Muscle of leg (tissue), 3 donors: ENCODE measurements at regions not wholly inside any gene's neighbourhood (a gene's known extent, or its start where the extent isn't known, plus 50 kb on each side); places are given as distances from the start of the nearest gene placed in this dataset.
A peak's percentile ranks its signal among the peaks of the same experiment; 100 is the strongest.

Experiments
- DNase-seq: peaks from one replicate; pipeline ENCODE4 v3.0.0; 2013
- H3K27ac ChIP-seq: one replicate; pipeline ENCODE4 v1.5.1; 2013; ENCODE audit warnings: mild to moderate bottlenecking, low read length, control low read depth
- H3K27me3 ChIP-seq: one replicate; pipeline ENCODE4 v1.6.1; 2013; ENCODE audit warnings: low read length; ENCODE audit not compliant: control insufficient read depth, insufficient read depth
- H3K36me3 ChIP-seq: one replicate; pipeline ENCODE4 v1.6.1; 2013; ENCODE audit warnings: low read length; ENCODE audit not compliant: control insufficient read depth, insufficient read depth
- H3K4me1 ChIP-seq: one replicate; pipeline ENCODE4 v1.6.1; 2013; ENCODE audit warnings: low read length; ENCODE audit not compliant: control insufficient read depth, insufficient read depth
- H3K4me3 ChIP-seq: one replicate; pipeline ENCODE4 v1.5.1; 2013; ENCODE audit warnings: low read length, control low read depth
- H3K9me3 ChIP-seq: replicated peaks from 2 replicates; pipeline ENCODE4 v1.6.1; 2013; ENCODE audit warnings: low read depth, low read length; ENCODE audit not compliant: control insufficient read depth
- WGBS: methylation state at CpG from one replicate; pipeline ENCODE4 v1.1.5; 2013; ENCODE audit warnings: missing lambda C conversion rate; ENCODE audit not compliant: insufficient coverage; 5-methylcytosine and 5-hydroxymethylcytosine counted together

GRCh38 chr4:60926624-60927023 lies 273.5 kb upstream of the ADGRL3 start:
- Histone ChIP-seq H3K4me1 (no peaks in the 10 kb centered on the region), H3K27me3 (no peaks in the 10 kb centered on the region), H3K36me3 (no peaks in the 10 kb centered on the region), H3K27ac (no peak overlapping the region), H3K4me3 (no peak overlapping the region), H3K9me3 (no peaks in the 10 kb centered on the region)
- DNase-seq = no peak
- 87% methylated on average over 2 of the region's 2 CpGs for WGBS

- H3K9me3 ChIP-seq = no peaks in the 10 kb centered on the region
- H3K27ac ChIP-seq = no peak overlapping the region
- H3K4me3 ChIP-seq = no peak overlapping the region
- peak; percentile 45 for DNase-seq
- WGBS = no CpG with 5 or more reads among the region's 3 CpGs
- H3K4me1 ChIP-seq = no peaks in the 10 kb centered on the region
- H3K36me3 ChIP-seq = no peaks in the 10 kb centered on the region
- H3K27me3 ChIP-seq = no peaks in the 10 kb centered on the region
Measured at GRCh38 chr4:60930866-60931265, 269.3 kb upstream of the ADGRL3 start.

GRCh38 chr4:60934566-60935295 lies 265.4 kb upstream of the ADGRL3 start:
- Histone ChIP-seq H3K4me1 (no peaks in the 10 kb centered on the region), H3K27ac (no peak overlapping the region), H3K36me3 (no peaks in the 10 kb centered on the region), H3K4me3 (no peak overlapping the region), H3K27me3 (no peaks in the 10 kb centered on the region), H3K9me3 (no peaks in the 10 kb centered on the region)
- peak; percentile 6 for DNase-seq
- WGBS = no CpG with 5 or more reads among the region's 4 CpGs

- no peaks in the 10 kb centered on the region for H3K36me3 ChIP-seq
- WGBS = no CpG with 5 or more reads among the region's 1 CpG
- H3K9me3 ChIP-seq = no peaks in the 10 kb centered on the region
- H3K4me3 ChIP-seq = no peak overlapping the region
- no peak for DNase-seq
- H3K4me1 ChIP-seq = no peaks in the 10 kb centered on the region
- H3K27ac ChIP-seq = no peak overlapping the region
- H3K27me3 ChIP-seq = no peaks in the 10 kb centered on the region
Measured at GRCh38 chr4:60938181-60938580, 261.9 kb upstream of the ADGRL3 start.

GRCh38 chr4:60938621-60939020 lies 261.5 kb upstream of the ADGRL3 start:
- Histone ChIP-seq H3K36me3 (no peaks in the 10 kb centered on the region), H3K4me1 (no peaks in the 10 kb centered on the region), H3K27ac (no peak overlapping the region), H3K4me3 (no peak overlapping the region), H3K9me3 (no peaks in the 10 kb centered on the region), H3K27me3 (no peaks in the 10 kb centered on the region)
- no peak for DNase-seq

- no peaks in the 10 kb centered on the region for H3K4me1 ChIP-seq
- H3K9me3 ChIP-seq = peaks cover 4% of the 10 kb centered on the region
- no peaks in the 10 kb centered on the region for H3K36me3 ChIP-seq
- DNase-seq = no peak
- H3K27me3 ChIP-seq = no peaks in the 10 kb centered on the region
- WGBS = no CpG with 5 or more reads among the region's 1 CpG
- H3K27ac ChIP-seq = no peak overlapping the region
- H3K4me3 ChIP-seq = no peak overlapping the region
Measured at GRCh38 chr4:60944060-60944459, 256.1 kb upstream of the ADGRL3 start.

- Histone ChIP-seq H3K4me3 (no peak overlapping the region), H3K27me3 (no peaks in the 10 kb centered on the region), H3K36me3 (no peaks in the 10 kb centered on the region), H3K27ac (no peak overlapping the region), H3K4me1 (no peaks in the 10 kb centered on the region), H3K9me3 (peaks cover 4% of the 10 kb centered on the region)
- 87% methylated on average over 3 of the region's 4 CpGs for WGBS
- DNase-seq = no peak
Measured at GRCh38 chr4:60945641-60946040, 254.5 kb upstream of the ADGRL3 start.

GRCh38 chr4:60948008-60948407 lies 252.1 kb upstream of the ADGRL3 start:
- WGBS = no CpG with 5 or more reads among the region's 1 CpG
- no peaks in the 10 kb centered on the region for H3K27me3 ChIP-seq
- no peak for DNase-seq
- H3K4me3 ChIP-seq = no peak overlapping the region
- no peaks in the 10 kb centered on the region for H3K36me3 ChIP-seq
- no peak overlapping the region for H3K27ac ChIP-seq
- H3K4me1 ChIP-seq = no peaks in the 10 kb centered on the region
- H3K9me3 ChIP-seq = peaks cover 4% of the 10 kb centered on the region

GRCh38 chr4:60952921-60953320 lies 247.2 kb upstream of the ADGRL3 start:
- WGBS = no CpG with 5 or more reads among the region's 2 CpGs
- Histone ChIP-seq H3K4me1 (no peaks in the 10 kb centered on the region), H3K27me3 (no peaks in the 10 kb centered on the region), H3K36me3 (no peaks in the 10 kb centered on the region), H3K9me3 (no peaks in the 10 kb centered on the region), H3K27ac (no peak overlapping the region), H3K4me3 (no peak overlapping the region)
- DNase-seq = no peak

- 100% methylated on average over 2 of the region's 4 CpGs for WGBS
- no peak overlapping the region for H3K4me3 ChIP-seq
- no peak for DNase-seq
Measured at GRCh38 chr4:60953826-60954225, 246.3 kb upstream of the ADGRL3 start.

GRCh38 chr4:60962286-60962685 lies 237.8 kb upstream of the ADGRL3 start:
- Histone ChIP-seq H3K27me3 (no peaks in the 10 kb centered on the region), H3K4me3 (no peak overlapping the region), H3K9me3 (no peaks in the 10 kb centered on the region), H3K36me3 (no peaks in the 10 kb centered on the region), H3K27ac (no peak overlapping the region), H3K4me1 (no peaks in the 10 kb centered on the region)
- WGBS = 91% methylated on average over 5 of the region's 5 CpGs
- DNase-seq = no peak

More at GRCh38 chr4:60953826-60954225, 246.3 kb upstream of the ADGRL3 start:
- no peaks in the 10 kb centered on the region for H3K4me1 ChIP-seq
- no peaks in the 10 kb centered on the region for H3K9me3 ChIP-seq
- H3K27ac ChIP-seq = no peak overlapping the region
- H3K36me3 ChIP-seq = no peaks in the 10 kb centered on the region
- no peaks in the 10 kb centered on the region for H3K27me3 ChIP-seq
